ENCODE measurements at regions not wholly inside any gene's neighbourhood (a gene's known extent, or its start where the extent isn't known, plus 50 kb on each side); places are given as distances from the start of the nearest gene placed in this dataset.

- TF ChIP-seq POLR2AphosphoS5 (IDR thresholded peaks at IDR 0.05; ENCODE audit: borderline replicate concordance, low read depth, low read length) (no peak), EZH2 (IDR thresholded peaks at IDR 0.05) (no peak)
Observed at GRCh38 chr5:174173766-174174165, 128.3 kb downstream of the NSG2 start.
